Breast epithelium (tissue), 4 donors: ENCODE measurements at regions not wholly inside any gene's neighbourhood (a gene's known extent, or its start where the extent isn't known, plus 50 kb on each side); places are given as distances from the start of the nearest gene placed in this dataset.

Experiments used
- DNase-seq, 2 donors: peaks; one replicate each; pipeline ENCODE4 v3.0.0-alpha.2; 2019; ENCODE audit warnings: low spot score in 2 of 2
- H3K27ac ChIP-seq, 2 donors: fragments of 200-600 bp; sonication (generic) in 1 of 2; one replicate each; pipeline ENCODE4 v1.5.1; 2016 to 2019; ENCODE audit warnings: mild to moderate bottlenecking in 1 of 2
- H3K27me3 ChIP-seq, 2 donors: fragments of 200-600 bp; sonication (generic) in 1 of 2; one replicate each; pipeline versions ENCODE4 v1.5.1 to v1.6.0; 2017 to 2019; ENCODE audit warnings: control low read depth in 1 of 2, mild to moderate bottlenecking in 1 of 2
- H3K36me3 ChIP-seq: fragments of 200-600 bp; one replicate; pipeline ENCODE4 v1.5.1; 2019
- H3K4me1 ChIP-seq, 2 donors: fragments of 200-600 bp; sonication (generic); one replicate each; pipeline ENCODE4 v1.5.1; 2016 to 2019; ENCODE audit warnings: control low read depth in 1 of 2
- H3K4me3 ChIP-seq, 3 donors: fragments of 200-600 bp; sonication (generic); 1 replicate in 2 of 3; 2 replicates in 1 of 3; pipeline ENCODE4 v1.5.1; 2016 to 2019; ENCODE audit warnings: mild to moderate bottlenecking in 3 of 3, moderate library complexity in 2 of 3
- H3K9me3 ChIP-seq, 2 donors: fragments of 200-600 bp; sonication (generic) in 1 of 2; one replicate each; pipeline ENCODE4 v1.5.1; 2016 to 2019; ENCODE audit warnings: control low read depth in 1 of 2
- POLR2A ChIP-seq: fragments of 450-650 bp; IDR thresholded peaks from one replicate; pipeline ENCODE4 v1.6.1; 2016; ENCODE audit warnings: antibody characterized with exemption, mild to moderate bottlenecking, moderate library complexity
- POLR2AphosphoS5 ChIP-seq, 3 donors: sonication (generic); formaldehyde crosslinking; IDR thresholded peaks; one replicate each; pipeline ENCODE4 v1.6.1; 2017; ENCODE audit warnings: antibody characterized with exemption in 3 of 3
- intact Hi-C: fragments of 100-400 bp; cut with DNase I; formaldehyde crosslinking; loops from one replicate; pipeline ENCODE4 v1.15.1; 2023; ENCODE audit warnings: low total_unique reads
- TF ChIP-seq, protein P1 (sequence below), 3 donors: fragments of 450-650 bp; IDR thresholded peaks; one replicate each; pipeline ENCODE4 v1.5.1; 2016 to 2017; ENCODE audit warnings: antibody characterized with exemption in 3 of 3, mild to moderate bottlenecking in 3 of 3, moderate library complexity in 3 of 3

DNA sequence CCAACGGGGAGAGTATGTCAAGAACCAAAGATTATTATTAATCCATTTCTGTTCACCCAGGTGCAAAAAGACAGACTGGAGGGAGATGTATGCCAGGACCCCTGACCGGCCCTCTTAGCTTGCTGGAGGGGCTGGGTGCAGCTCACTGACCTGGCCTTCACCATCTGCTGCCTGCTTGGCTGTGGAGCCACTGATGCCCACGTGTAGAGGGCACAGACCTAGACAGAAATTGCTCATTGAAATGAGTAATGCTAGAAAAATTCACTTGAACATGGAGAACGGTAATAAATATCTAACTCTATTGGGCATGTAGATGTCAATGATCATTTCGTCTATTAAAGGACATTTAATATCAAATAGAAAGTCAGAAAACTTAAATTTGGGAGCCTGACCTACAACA, 58.8 kb upstream of the ERCC6L2 start:
- Histone ChIP-seq H3K27ac (no peak overlapping the region), H3K36me3 (no peaks in the 10 kb centered on the region), H3K27me3 (no peaks in the 10 kb centered on the region), H3K4me1 (no peaks in the 10 kb centered on the region), H3K9me3 (no peaks in the 10 kb centered on the region), H3K4me3 (no peak overlapping the region)
- TF ChIP-seq, protein P1, sequence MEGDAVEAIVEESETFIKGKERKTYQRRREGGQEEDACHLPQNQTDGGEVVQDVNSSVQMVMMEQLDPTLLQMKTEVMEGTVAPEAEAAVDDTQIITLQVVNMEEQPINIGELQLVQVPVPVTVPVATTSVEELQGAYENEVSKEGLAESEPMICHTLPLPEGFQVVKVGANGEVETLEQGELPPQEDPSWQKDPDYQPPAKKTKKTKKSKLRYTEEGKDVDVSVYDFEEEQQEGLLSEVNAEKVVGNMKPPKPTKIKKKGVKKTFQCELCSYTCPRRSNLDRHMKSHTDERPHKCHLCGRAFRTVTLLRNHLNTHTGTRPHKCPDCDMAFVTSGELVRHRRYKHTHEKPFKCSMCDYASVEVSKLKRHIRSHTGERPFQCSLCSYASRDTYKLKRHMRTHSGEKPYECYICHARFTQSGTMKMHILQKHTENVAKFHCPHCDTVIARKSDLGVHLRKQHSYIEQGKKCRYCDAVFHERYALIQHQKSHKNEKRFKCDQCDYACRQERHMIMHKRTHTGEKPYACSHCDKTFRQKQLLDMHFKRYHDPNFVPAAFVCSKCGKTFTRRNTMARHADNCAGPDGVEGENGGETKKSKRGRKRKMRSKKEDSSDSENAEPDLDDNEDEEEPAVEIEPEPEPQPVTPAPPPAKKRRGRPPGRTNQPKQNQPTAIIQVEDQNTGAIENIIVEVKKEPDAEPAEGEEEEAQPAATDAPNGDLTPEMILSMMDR (IDR thresholded peaks at IDR 0.05): no peak
- TF ChIP-seq POLR2AphosphoS5 (IDR thresholded peaks at IDR 0.05) (no peak), POLR2A (no peak)
- no peak for DNase-seq
- intact Hi-C loops: no loop called here

DNA sequence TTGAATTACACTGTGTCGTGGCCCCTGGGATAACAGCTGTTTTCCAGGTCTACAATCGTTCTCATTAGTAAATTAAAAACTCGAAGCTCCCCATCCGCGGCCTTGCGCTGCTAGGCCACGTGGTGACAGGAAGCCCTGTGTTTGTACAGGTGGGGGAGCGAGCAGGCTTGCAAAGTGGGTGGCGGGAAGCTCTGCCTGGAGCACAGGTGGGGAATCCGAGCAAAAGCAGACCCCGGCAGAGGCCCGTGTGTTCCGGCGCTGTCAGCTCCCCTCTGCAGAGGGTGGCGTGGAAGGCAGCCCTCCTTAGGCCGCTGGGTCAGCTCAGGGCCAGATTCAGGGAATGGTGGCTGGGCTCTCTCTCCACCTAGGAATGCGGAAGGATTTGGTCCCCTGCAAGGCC, 59.5 kb upstream of the ERCC6L2 start:
- TF ChIP-seq POLR2AphosphoS5 (IDR thresholded peaks at IDR 0.05) (no peak), POLR2A (no peak)
- TF ChIP-seq, protein P1 (IDR thresholded peaks at IDR 0.05): no peak
- no peak for DNase-seq
- no peak overlapping the region for H3K4me3 ChIP-seq
- H3K27me3 ChIP-seq: no peaks in the 10 kb centered on the region
- H3K4me1 ChIP-seq: no peaks in the 10 kb centered on the region
- H3K36me3 ChIP-seq: no peaks in the 10 kb centered on the region
- H3K9me3 ChIP-seq: no peaks in the 10 kb centered on the region
- intact Hi-C loops: no loop called here
- no peak overlapping the region for H3K27ac ChIP-seq

DNA sequence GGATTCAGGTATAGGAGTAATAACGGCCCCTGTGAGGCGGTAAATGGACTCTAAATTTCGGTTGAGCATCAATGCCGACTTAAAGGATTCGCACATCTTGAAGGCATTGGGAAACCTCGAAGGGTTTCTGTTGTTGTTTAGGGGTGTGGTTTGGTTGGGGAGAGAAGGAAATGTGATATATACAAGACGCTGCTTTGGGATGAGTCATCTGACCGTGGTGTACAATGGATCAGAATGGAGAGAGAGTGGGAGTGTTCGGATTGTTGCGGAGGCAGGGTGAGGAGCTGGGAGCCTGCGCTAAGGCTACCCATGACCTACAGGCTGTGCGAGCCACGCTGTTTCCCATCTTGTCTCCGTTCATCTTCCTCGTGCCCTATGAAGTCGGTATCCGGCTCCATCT, 60.4 kb upstream of the ERCC6L2 start:
- TF ChIP-seq POLR2AphosphoS5 (IDR thresholded peaks at IDR 0.05): no peak
- TF ChIP-seq, protein P1 (IDR thresholded peaks at IDR 0.05): no peak
- TF ChIP-seq POLR2A: no peak
- Histone ChIP-seq H3K27ac (no peak overlapping the region), H3K36me3 (no peaks in the 10 kb centered on the region), H3K27me3 (no peaks in the 10 kb centered on the region), H3K4me1 (no peaks in the 10 kb centered on the region), H3K4me3 (no peak overlapping the region), H3K9me3 (no peaks in the 10 kb centered on the region)
- no peak for DNase-seq
- intact Hi-C loops: no loop called here

DNA sequence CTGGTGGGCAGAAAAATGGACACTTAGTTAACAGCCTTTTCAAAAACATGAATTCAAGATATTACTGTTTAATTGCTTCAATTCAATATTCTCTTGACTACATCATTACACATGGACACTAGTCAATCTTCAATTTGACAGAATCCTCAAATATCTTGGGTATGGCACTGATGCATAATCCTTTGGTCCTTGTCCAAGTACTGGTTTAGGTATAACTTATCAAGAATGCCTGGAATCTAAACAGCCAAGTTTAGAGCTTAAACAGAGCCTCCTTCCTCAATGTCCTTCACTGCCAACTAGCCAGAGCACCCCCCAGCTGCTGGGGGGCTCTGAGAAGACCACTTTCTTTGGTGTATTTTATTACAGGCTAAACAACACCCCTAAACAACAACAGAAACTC, 61.6 kb upstream of the ERCC6L2 start:
- no peak overlapping the region for H3K4me3 ChIP-seq
- H3K36me3 ChIP-seq: no peaks in the 10 kb centered on the region
- TF ChIP-seq POLR2AphosphoS5 (IDR thresholded peaks at IDR 0.05): no peak
- no peak for TF ChIP-seq POLR2A
- TF ChIP-seq, protein P1 (IDR thresholded peaks at IDR 0.05): no peak
- H3K9me3 ChIP-seq: no peaks in the 10 kb centered on the region
- H3K27me3 ChIP-seq: no peaks in the 10 kb centered on the region
- no peak for DNase-seq
- intact Hi-C loops: no loop called here
- H3K27ac ChIP-seq: no peak overlapping the region
- H3K4me1 ChIP-seq: no peaks in the 10 kb centered on the region

DNA sequence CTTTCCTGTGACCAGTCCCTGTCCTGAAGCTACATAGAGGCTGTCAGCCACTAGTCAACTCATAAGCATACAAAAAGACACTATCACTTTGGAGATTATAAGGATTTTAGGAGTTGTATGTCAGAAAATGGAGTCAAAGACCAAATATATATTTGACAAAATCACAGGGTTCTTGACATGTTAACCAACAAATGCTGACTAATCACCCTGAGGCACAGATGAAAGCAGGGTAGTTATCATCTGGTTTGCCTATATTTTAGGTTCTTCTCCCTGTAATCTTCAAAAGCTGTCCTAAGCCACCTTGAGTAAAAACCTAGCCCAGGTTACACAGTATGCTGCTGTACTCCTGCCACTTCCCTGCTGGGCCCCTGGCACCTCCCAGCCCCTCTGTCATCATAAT, 64.7 kb upstream of the ERCC6L2 start:
- intact Hi-C loops: no loop called here
- H3K27me3 ChIP-seq: no peaks in the 10 kb centered on the region
- no peak overlapping the region for H3K4me3 ChIP-seq
- no peaks in the 10 kb centered on the region for H3K36me3 ChIP-seq
- no peak for DNase-seq
- H3K27ac ChIP-seq: no peak overlapping the region
- no peaks in the 10 kb centered on the region for H3K4me1 ChIP-seq
- no peaks in the 10 kb centered on the region for H3K9me3 ChIP-seq
- TF ChIP-seq, protein P1 (IDR thresholded peaks at IDR 0.05): no peak
- no peak for TF ChIP-seq POLR2AphosphoS5 (IDR thresholded peaks at IDR 0.05)
- TF ChIP-seq POLR2A: no peak
